Ovary (tissue), 7 donors: ENCODE measurements at regions not wholly inside any gene's neighbourhood (a gene's known extent, or its start where the extent isn't known, plus 50 kb on each side); places are given as distances from the start of the nearest gene placed in this dataset.

Experiments
- DNase-seq, 5 donors: peaks; one replicate each; pipeline ENCODE4 v3.0.0-alpha.2; 2019 to 2020
- H3K27ac ChIP-seq, 2 donors: fragments of 200-600 bp; one replicate each; pipeline versions ENCODE4 v1.5.1 to v1.8.0; 2019 to 2022
- H3K27me3 ChIP-seq: fragments of 200-600 bp; one replicate; pipeline ENCODE4 v1.8.0; 2022
- H3K36me3 ChIP-seq: fragments of 200-600 bp; sonication (generic); one replicate; pipeline ENCODE4 v1.5.1; 2019
- H3K4me1 ChIP-seq: one replicate; pipeline ENCODE4 v1.8.1; 2013; ENCODE audit warnings: mild to moderate bottlenecking, moderate library complexity; ENCODE audit not compliant: insufficient read depth
- H3K4me3 ChIP-seq: fragments of 200-600 bp; sonication (generic); one replicate; pipeline ENCODE4 v1.5.1; 2017
- H3K9me3 ChIP-seq, 2 donors: fragments of 200-600 bp in 1 of 2; sonication (generic) in 1 of 2; one replicate each; pipeline versions ENCODE4 v1.5.1 to v1.8.1; 2013 to 2019; ENCODE audit warnings: mild to moderate bottlenecking in 1 of 2, moderate library complexity in 1 of 2
- EP300 ChIP-seq: sonication (generic); formaldehyde crosslinking; IDR thresholded peaks from one replicate; pipeline ENCODE4 v1.6.1; 2017; ENCODE audit warnings: antibody characterized with exemption
- POLR2A ChIP-seq: fragments of 450-650 bp; IDR thresholded peaks from one replicate; pipeline ENCODE4 v1.6.1; 2017; ENCODE audit warnings: antibody characterized with exemption, mild to moderate bottlenecking, moderate library complexity
- WGBS, 3 donors: extraction: QIAGEN DNeasy Blood & Tissue Kit in 1 of 3; methylation state at CpG; one replicate each; pipeline versions ENCODE4 v1.1.5 to v1.1.7; 2013 to 2017; 5-methylcytosine and 5-hydroxymethylcytosine counted together
- intact Hi-C, 4 donors: fragments of 100-400 bp; cut with DNase I; formaldehyde crosslinking; loops; one replicate each; pipeline versions ENCODE4 v1.11.0 to v1.15.1; 2022 to 2023
- TF ChIP-seq, protein P1 (sequence below), 3 donors: fragments of 450-650 bp in 2 of 3; fragments of 200-600 bp in 1 of 3; IDR thresholded peaks; one replicate each; pipeline versions ENCODE4 v1.5.1 to v1.8.0; 2016 to 2022; ENCODE audit warnings: antibody characterized with exemption in 3 of 3, mild to moderate bottlenecking in 1 of 3
- donor health status: DM: no; HTN: no; CAD: no; lungs with moderate emphysema.
- donor health status: DM: no; HTN: no; CAD: no.
- donor health status: Bipolar disorder and iron deficiency.
- donor health status: DM: no; HTN: no; CAD: no.
- donor health status: DM: yes; HTN: yes; CAD: no.

DNA sequence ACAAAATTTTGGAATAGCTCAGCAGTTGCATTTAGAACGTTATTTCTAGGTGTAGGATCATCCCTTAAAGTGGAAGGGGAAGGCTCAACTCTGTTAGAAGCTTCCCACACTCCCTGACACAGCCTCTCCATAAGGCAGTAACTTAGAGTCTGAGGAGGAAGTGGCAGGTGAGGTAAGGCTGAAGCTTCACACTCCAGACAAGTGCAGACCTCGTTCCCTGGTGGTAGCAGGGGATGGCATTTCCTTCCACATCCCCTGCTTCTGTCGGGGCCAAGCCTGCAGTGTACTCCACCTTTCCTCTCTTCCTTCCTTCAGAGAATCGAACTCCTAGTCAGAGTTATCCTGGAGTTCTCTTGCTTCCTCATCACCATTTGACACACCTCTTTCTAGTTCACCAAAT is 224.7 kb downstream of the CYRIA start:
- H3K9me3 ChIP-seq: no peaks in the 10 kb centered on the region
- H3K27ac ChIP-seq: no peak overlapping the region
- no peak overlapping the region for H3K4me3 ChIP-seq
- 64 to 68% (median 66%) methylated on average over 4 of the region's 4 CpGs for WGBS, 3 donors
- no peaks in the 10 kb centered on the region for H3K4me1 ChIP-seq
- intact Hi-C loops: no loop called here
- TF ChIP-seq EP300: no peak
- no peak for TF ChIP-seq POLR2A
- TF ChIP-seq, protein P1, sequence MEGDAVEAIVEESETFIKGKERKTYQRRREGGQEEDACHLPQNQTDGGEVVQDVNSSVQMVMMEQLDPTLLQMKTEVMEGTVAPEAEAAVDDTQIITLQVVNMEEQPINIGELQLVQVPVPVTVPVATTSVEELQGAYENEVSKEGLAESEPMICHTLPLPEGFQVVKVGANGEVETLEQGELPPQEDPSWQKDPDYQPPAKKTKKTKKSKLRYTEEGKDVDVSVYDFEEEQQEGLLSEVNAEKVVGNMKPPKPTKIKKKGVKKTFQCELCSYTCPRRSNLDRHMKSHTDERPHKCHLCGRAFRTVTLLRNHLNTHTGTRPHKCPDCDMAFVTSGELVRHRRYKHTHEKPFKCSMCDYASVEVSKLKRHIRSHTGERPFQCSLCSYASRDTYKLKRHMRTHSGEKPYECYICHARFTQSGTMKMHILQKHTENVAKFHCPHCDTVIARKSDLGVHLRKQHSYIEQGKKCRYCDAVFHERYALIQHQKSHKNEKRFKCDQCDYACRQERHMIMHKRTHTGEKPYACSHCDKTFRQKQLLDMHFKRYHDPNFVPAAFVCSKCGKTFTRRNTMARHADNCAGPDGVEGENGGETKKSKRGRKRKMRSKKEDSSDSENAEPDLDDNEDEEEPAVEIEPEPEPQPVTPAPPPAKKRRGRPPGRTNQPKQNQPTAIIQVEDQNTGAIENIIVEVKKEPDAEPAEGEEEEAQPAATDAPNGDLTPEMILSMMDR (IDR thresholded peaks at IDR 0.05): no peak
- no peak for DNase-seq
- no peaks in the 10 kb centered on the region for H3K27me3 ChIP-seq
- no peaks in the 10 kb centered on the region for H3K36me3 ChIP-seq

DNA sequence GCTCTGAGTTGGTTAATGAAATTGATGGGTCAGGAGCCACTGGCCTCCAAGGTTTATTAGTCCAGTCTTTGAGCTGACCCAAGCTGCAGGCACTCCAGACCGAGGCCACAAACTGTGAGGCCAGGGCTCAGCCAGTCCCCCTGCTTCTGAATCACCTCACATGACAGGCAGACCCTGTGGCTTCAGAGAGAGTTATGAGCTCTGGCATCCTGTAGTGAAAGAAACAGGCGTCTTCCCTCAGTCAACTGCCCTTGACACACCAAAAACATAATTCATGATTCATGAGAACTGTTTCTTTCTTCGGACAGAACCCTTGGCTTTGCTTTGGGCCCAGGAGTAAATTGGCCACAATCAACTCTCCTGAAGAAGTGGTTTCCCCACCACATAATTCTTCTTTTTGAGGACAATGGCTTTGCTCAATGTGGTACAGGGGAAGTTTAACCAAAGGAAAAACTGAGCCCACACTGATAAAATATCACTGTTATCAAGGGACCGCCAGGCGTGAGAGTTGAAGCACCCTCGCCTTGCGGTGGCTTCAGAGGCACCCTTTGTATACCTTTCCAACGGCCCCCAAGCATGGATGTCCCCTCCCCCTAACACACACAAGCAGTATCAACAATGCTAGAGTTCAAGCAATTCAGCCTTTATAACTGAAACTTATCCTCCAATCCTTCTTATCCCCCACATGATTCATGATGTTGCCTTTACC is 226.9 kb downstream of the CYRIA start:
- Histone ChIP-seq H3K27ac (no peak overlapping the region), H3K4me3 (no peak overlapping the region), H3K27me3 (no peaks in the 10 kb centered on the region), H3K9me3 (no peaks in the 10 kb centered on the region), H3K4me1 (no peaks in the 10 kb centered on the region), H3K36me3 (no peaks in the 10 kb centered on the region)
- 57 to 61% (median 60%) methylated on average over 8 of the region's 8 CpGs for WGBS, 3 donors
- TF ChIP-seq, protein P1 (IDR thresholded peaks at IDR 0.05): no peak
- TF ChIP-seq EP300: no peak
- no peak for TF ChIP-seq POLR2A
- DNase-seq: no peak
- intact Hi-C loops: no loop called here

DNA sequence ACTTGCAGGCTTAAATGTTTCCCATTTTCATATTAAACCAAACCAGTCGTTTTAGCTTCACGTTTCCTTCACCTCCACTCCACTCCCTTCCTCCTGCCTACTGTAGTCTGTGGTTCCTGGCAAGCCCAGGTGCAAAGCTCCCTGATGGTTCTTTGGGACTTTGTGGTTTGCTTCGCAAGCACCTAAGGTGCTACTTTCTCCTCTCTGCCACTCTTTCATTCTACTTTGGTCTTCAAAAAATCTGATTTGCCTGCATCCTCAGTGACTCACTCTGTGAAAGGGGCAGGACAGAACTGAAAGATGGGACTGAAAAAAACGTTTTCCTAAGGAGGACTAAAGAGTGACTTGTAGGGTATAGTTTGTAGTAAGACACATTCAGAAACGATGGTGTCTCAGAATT is 228.4 kb downstream of the CYRIA start:
- no peaks in the 10 kb centered on the region for H3K4me1 ChIP-seq
- no peaks in the 10 kb centered on the region for H3K27me3 ChIP-seq
- no peak for DNase-seq
- intact Hi-C loops: no loop called here
- no peaks in the 10 kb centered on the region for H3K36me3 ChIP-seq
- H3K4me3 ChIP-seq: no peak overlapping the region
- TF ChIP-seq EP300: no peak
- TF ChIP-seq, protein P1 (IDR thresholded peaks at IDR 0.05): no peak
- TF ChIP-seq POLR2A: no peak
- WGBS, 3 donors: 58 to 68% (median 60%) methylated on average over 5 of the region's 5 CpGs
- no peaks in the 10 kb centered on the region for H3K9me3 ChIP-seq
- H3K27ac ChIP-seq: no peak overlapping the region

DNA sequence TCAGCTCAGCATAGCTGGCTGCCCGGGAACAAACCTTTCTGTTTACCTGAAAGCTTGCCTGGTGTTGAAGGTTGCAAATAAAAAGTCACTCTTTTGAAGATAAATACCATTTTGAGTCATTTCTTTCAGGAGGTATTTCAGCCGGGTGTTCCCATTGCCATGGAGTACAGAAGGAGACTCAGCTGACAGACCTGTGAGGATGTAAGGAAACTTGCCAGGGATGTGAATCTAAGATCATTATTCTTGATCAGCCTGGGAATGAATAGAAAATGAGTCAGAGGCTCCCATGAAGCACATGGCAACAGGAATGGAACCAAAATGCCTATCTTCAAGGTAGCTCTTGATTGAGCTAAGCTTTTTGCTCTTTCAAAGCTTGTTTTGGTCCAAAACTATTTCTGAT is 231.2 kb downstream of the CYRIA start:
- Histone ChIP-seq H3K27me3 (no peaks in the 10 kb centered on the region), H3K4me1 (no peaks in the 10 kb centered on the region), H3K9me3 (no peaks in the 10 kb centered on the region), H3K36me3 (no peaks in the 10 kb centered on the region), H3K27ac (no peak overlapping the region), H3K4me3 (no peak overlapping the region)
- intact Hi-C loops: no loop called here
- TF ChIP-seq EP300 (no peak), POLR2A (no peak)
- TF ChIP-seq, protein P1 (IDR thresholded peaks at IDR 0.05): no peak
- WGBS, 3 donors: 76 to 86% (median 85%) methylated on average over 2 of the region's 2 CpGs
- no peak for DNase-seq
